ENCODE measurements at regions not wholly inside any gene's neighbourhood (a gene's known extent, or its start where the extent isn't known, plus 50 kb on each side); places are given as distances from the start of the nearest gene placed in this dataset.

GRCh38 chr9:38119560-38120236 is 50.7 kb upstream of the SHB start:
- DNase-seq, result no peak

DNA sequence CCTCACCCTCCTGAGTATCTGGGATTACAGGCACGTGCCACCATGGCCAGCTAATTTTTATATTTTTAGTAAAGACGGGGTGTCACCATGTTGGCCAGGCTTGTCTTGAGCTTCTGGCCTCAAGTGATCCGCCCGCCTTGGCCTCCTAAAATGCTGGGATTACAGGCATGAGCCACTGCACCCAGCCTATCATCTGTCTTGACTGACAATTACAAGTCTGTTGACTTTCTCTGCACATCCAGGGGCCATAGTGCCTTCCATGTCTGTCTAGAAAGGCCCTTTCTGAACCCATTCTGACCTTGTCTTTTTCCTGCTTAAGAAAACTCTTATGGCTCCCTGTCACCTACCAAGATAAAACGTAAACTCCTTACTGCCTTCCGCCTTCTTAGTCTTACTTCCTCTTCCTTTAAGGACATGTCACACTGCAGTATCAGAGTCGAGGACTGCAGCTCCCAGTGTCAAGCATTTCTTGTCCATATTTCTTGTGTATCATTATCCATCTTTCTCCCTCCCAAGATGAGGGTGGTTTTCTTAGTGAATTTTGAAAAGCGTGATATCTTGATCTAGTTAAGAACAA is 49.9 kb upstream of the SHB start:
- DNase-seq, result no peak
